HCT116 (cell line): ENCODE measurements at regions not wholly inside any gene's neighbourhood (a gene's known extent, or its start where the extent isn't known, plus 50 kb on each side); places are given as distances from the start of the nearest gene placed in this dataset.

Source experiments
- CTCF ChIP-seq, 3 experiments: fragments of 200-600 bp in 1 of 3; sonication (generic) in 1 of 3; IDR thresholded peaks in 2 of 3; conservative IDR thresholded peaks in 1 of 3; 2 replicates each; pipeline ENCODE4 v1.5.1; 2012 to 2017; ENCODE audit warnings: low read depth in 2 of 3, low read length in 2 of 3, antibody characterized with exemption in 1 of 3, borderline replicate concordance in 1 of 3, control low read depth in 1 of 3, mild to moderate bottlenecking in 1 of 3, mixed read lengths in 1 of 3, mixed run types in 1 of 3, moderate library complexity in 1 of 3; ENCODE audit not compliant: insufficient read depth in 1 of 3
- EZH2 ChIP-seq: fragments of 200-600 bp; sonication (generic); IDR thresholded peaks from 2 replicates; pipeline ENCODE4 v1.6.1; 2017; ENCODE audit warnings: antibody characterized with exemption, mixed run types
- FOSL1 ChIP-seq: IDR thresholded peaks from 2 replicates; pipeline ENCODE4 v1.6.1; 2012; ENCODE audit warnings: low read depth
- POLR2A ChIP-seq: IDR thresholded peaks from 2 replicates; pipeline ENCODE4 v1.7.0; 2011; ENCODE audit warnings: borderline replicate concordance; ENCODE audit not compliant: insufficient read depth, insufficient read length; ENCODE audit errors: extremely low read depth
- ZFX ChIP-seq: fragments of 450-650 bp; IDR thresholded peaks from 2 replicates; pipeline ENCODE4 v1.6.1; 2017

- TF ChIP-seq ZFX (no peak), FOSL1 (no peak), CTCF (IDR thresholded peaks at IDR 0.05 in 2 of 3, conservative IDR thresholded peaks at IDR 0.05 in 1 of 3; ENCODE audit: borderline replicate concordance in 1 of 3, insufficient read depth in 1 of 3, low read depth in 2 of 3, low read length in 2 of 3) (no peak), POLR2A (no peak), EZH2 (no peak)
Measured at GRCh38 chr6:121522265-121522664, 86.8 kb downstream of the GJA1 start.
